ENCODE measurements at regions not wholly inside any gene's neighbourhood (a gene's known extent, or its start where the extent isn't known, plus 50 kb on each side); places are given as distances from the start of the nearest gene placed in this dataset.
A peak's percentile ranks its signal among the peaks of the same experiment; 100 is the strongest.

GRCh38 chr18:74023220-74023619 is 124.4 kb downstream of the FBXO15 start:
- H3K27ac ChIP-seq: no peak overlapping the region
- H3K4me3 ChIP-seq: no peak overlapping the region
- no peak for TF ChIP-seq CTCF (IDR thresholded peaks at IDR 0.05)
- DNase-seq (ENCODE audit: low spot score): no peak

- TF ChIP-seq CTCF (IDR thresholded peaks at IDR 0.05): no peak
- H3K27ac ChIP-seq: no peak overlapping the region
- H3K4me3 ChIP-seq: no peak overlapping the region
- no peak for DNase-seq (ENCODE audit: low spot score)
Observed at GRCh38 chr18:74019864-74020263, 127.8 kb downstream of the FBXO15 start.

- H3K4me3 ChIP-seq: no peak overlapping the region
- no peak for TF ChIP-seq CTCF (IDR thresholded peaks at IDR 0.05)
- H3K27ac ChIP-seq: peak overlapping the region in 1 of 2 donors; percentile 41
- no peak for DNase-seq (ENCODE audit: low spot score)
Observed at GRCh38 chr18:74013955-74014354, 133.7 kb downstream of the FBXO15 start.

- no peak for DNase-seq (ENCODE audit: low spot score)
- H3K27ac ChIP-seq: no peak overlapping the region
- no peak overlapping the region for H3K4me3 ChIP-seq
- TF ChIP-seq CTCF (IDR thresholded peaks at IDR 0.05): no peak
Observed at GRCh38 chr18:74012954-74013630, 134.5 kb downstream of the FBXO15 start.

- H3K4me3 ChIP-seq: no peak overlapping the region
- TF ChIP-seq CTCF (IDR thresholded peaks at IDR 0.05): no peak
- no peak overlapping the region for H3K27ac ChIP-seq
- DNase-seq (ENCODE audit: low spot score): no peak
Observed at GRCh38 chr18:74006143-74006542, 141.5 kb downstream of the FBXO15 start.

- TF ChIP-seq CTCF (IDR thresholded peaks at IDR 0.05): no peak
- no peak for DNase-seq (ENCODE audit: low spot score)
Observed at GRCh38 chr18:74005320-74006109, 142.1 kb downstream of the FBXO15 start.

More at GRCh38 chr18:74005320-74006109, 142.1 kb downstream of the FBXO15 start:
- Histone ChIP-seq H3K27ac (no peak overlapping the region), H3K4me3 (no peak overlapping the region)

All from coronary artery (tissue), 2 donors.